Esophagus squamous epithelium (tissue), 5 donors: ENCODE measurements at regions not wholly inside any gene's neighbourhood (a gene's known extent, or its start where the extent isn't known, plus 50 kb on each side); places are given as distances from the start of the nearest gene placed in this dataset.

Source experiments
- DNase-seq: peaks from one replicate; lab custom pipeline; 2025; lab: John Stamatoyannopoulos, UW
- H3K27ac ChIP-seq, 4 donors: fragments of 200-600 bp; sonication (generic); one replicate each; pipeline ENCODE4 v1.5.1; 2016 to 2019; ENCODE audit warnings: mild to moderate bottlenecking in 1 of 4
- H3K27me3 ChIP-seq, 4 donors: fragments of 200-600 bp; sonication (generic); 1 replicate in 3 of 4; 2 replicates in 1 of 4; pipeline versions ENCODE4 v1.5.1 to v1.6.0; 2017 to 2021; ENCODE audit warnings: antibody characterized with exemption in 1 of 4
- H3K36me3 ChIP-seq, 3 donors: fragments of 200-600 bp; sonication (generic); one replicate each; pipeline ENCODE4 v1.5.1; 2016 to 2019
- H3K4me1 ChIP-seq, 3 donors: fragments of 200-600 bp; sonication (generic); one replicate each; pipeline ENCODE4 v1.5.1; 2017 to 2019
- H3K4me3 ChIP-seq, 4 donors: fragments of 200-600 bp; sonication (generic); 1 replicate in 3 of 4; 2 replicates in 1 of 4; pipeline ENCODE4 v1.5.1; 2016 to 2019; ENCODE audit warnings: mild to moderate bottlenecking in 2 of 4, moderate library complexity in 1 of 4
- H3K9me3 ChIP-seq, 3 donors: fragments of 200-600 bp; sonication (generic); one replicate each; pipeline ENCODE4 v1.5.1; 2016 to 2019
- POLR2A ChIP-seq, 4 donors: fragments of 450-650 bp; IDR thresholded peaks; one replicate each; pipeline ENCODE4 v1.6.1; 2017; ENCODE audit warnings: antibody characterized with exemption in 4 of 4, mild to moderate bottlenecking in 4 of 4, moderate library complexity in 3 of 4
- whole genome bisulfite sequencing, 2 donors: methylation state at CpG; one replicate each; pipeline ENCODE4 v1.1.5; 2018; 5-methylcytosine and 5-hydroxymethylcytosine counted together
- intact Hi-C: fragments of 100-400 bp; cut with DNase I; formaldehyde crosslinking; loops from one replicate; pipeline ENCODE4 v1.15.0; 2022
- TF ChIP-seq, protein P1 (sequence below), 6 experiments: fragments of 450-650 bp in 4 of 6; fragments of 200-600 bp in 2 of 6; sonication (generic) in 2 of 6; IDR thresholded peaks; one replicate each; pipeline ENCODE4 v1.5.1; 2016 to 2019; ENCODE audit warnings: antibody characterized with exemption in 6 of 6, mild to moderate bottlenecking in 4 of 6, moderate library complexity in 4 of 6
- donor health status: DM: yes; HTN: yes; CAD: no.

DNA sequence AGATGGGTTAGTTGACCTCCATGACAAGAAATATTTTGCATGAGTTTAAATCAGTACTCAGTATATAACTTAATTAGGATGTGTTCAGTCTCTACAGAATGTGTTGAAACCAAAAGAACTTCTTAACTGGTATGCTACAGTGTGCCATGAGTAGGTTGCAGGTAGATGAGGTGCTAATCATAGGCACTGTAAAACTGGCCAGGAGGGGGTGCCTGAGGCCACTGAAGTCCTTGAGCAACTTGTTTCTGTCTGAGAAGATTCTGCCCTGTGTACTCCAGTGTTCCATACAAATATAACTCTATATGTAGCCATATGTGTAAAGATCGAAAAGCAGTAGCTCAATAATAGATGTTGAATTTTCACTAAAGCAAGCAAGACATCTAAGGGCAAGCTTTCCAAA lies 549.2 kb upstream of the KLF12 start:
- Histone ChIP-seq H3K9me3 (no peaks in the 10 kb centered on the region), H3K36me3 (no peaks in the 10 kb centered on the region), H3K4me3 (no peak overlapping the region), H3K27me3 (no peaks in the 10 kb centered on the region), H3K27ac (no peak overlapping the region), H3K4me1 (peaks cover 0 to 3% (median 0%) of the 10 kb centered on the region in 3 donors)
- intact Hi-C loops = no loop called here
- DNase-seq = no peak
- 100% methylated on average over 1 of the region's 1 CpG for WGBS, 2 donors
- no peak for TF ChIP-seq POLR2A (IDR thresholded peaks at IDR 0.05)
- TF ChIP-seq, protein P1, sequence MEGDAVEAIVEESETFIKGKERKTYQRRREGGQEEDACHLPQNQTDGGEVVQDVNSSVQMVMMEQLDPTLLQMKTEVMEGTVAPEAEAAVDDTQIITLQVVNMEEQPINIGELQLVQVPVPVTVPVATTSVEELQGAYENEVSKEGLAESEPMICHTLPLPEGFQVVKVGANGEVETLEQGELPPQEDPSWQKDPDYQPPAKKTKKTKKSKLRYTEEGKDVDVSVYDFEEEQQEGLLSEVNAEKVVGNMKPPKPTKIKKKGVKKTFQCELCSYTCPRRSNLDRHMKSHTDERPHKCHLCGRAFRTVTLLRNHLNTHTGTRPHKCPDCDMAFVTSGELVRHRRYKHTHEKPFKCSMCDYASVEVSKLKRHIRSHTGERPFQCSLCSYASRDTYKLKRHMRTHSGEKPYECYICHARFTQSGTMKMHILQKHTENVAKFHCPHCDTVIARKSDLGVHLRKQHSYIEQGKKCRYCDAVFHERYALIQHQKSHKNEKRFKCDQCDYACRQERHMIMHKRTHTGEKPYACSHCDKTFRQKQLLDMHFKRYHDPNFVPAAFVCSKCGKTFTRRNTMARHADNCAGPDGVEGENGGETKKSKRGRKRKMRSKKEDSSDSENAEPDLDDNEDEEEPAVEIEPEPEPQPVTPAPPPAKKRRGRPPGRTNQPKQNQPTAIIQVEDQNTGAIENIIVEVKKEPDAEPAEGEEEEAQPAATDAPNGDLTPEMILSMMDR (IDR thresholded peaks at IDR 0.05) = no peak

DNA sequence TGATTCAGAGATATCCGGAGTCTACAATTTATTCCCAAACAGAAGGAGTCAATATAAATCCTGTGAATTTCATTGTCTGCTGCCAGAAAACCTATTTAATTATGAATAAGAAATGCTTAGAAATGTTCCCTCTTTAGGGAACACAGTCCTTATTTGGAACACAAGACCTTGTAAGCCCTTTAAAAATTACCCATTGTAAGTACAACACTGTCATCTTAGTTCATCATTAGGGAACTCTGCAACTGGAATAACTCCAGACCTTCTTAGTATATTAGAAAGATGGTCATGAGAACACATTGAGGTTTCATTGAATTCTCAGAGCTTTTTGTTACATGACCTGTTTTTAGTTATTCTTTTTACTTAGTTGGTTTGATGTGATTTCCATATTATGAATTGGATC lies 548.5 kb upstream of the KLF12 start:
- Histone ChIP-seq H3K27me3 (no peaks in the 10 kb centered on the region), H3K9me3 (no peaks in the 10 kb centered on the region), H3K4me3 (no peak overlapping the region), H3K36me3 (no peaks in the 10 kb centered on the region), H3K27ac (no peak overlapping the region), H3K4me1 (peaks cover 0 to 8% (median 0%) of the 10 kb centered on the region in 3 donors)
- WGBS, 2 donors = 78 to 88% methylated on average over 1 of the region's 1 CpG
- DNase-seq = no peak
- no peak for TF ChIP-seq POLR2A (IDR thresholded peaks at IDR 0.05)
- TF ChIP-seq, protein P1 (IDR thresholded peaks at IDR 0.05) = no peak
- intact Hi-C loops = no loop called here

DNA sequence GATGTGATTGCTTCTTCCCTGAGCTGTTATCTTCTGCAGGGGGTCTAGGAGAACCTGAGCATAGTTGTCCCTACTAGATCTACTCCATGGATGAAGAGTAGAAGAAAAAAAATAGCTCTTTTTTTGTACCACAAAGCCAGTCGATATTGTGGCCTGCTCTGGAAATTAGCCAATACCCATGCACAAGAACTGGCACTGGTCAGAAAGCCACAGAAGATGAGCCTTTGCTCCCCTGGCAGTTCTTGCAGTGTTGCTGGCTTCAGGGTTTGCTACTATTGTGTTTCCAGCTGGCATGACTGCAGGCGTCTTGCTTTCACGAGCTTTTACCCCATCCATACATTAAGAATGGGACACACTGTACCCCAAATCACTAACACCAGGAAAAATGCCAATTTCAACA lies 547.7 kb upstream of the KLF12 start:
- WGBS, 2 donors = 74 to 84% methylated on average over 3 of the region's 3 CpGs
- TF ChIP-seq POLR2A (IDR thresholded peaks at IDR 0.05) = no peak
- TF ChIP-seq, protein P1 (IDR thresholded peaks at IDR 0.05) = no peak
- Histone ChIP-seq H3K4me3 (no peak overlapping the region), H3K36me3 (no peaks in the 10 kb centered on the region), H3K27me3 (no peaks in the 10 kb centered on the region), H3K9me3 (no peaks in the 10 kb centered on the region), H3K27ac (no peak overlapping the region), H3K4me1 (peaks cover 0 to 8% (median 0%) of the 10 kb centered on the region in 3 donors)
- intact Hi-C loops = no loop called here
- no peak for DNase-seq

DNA sequence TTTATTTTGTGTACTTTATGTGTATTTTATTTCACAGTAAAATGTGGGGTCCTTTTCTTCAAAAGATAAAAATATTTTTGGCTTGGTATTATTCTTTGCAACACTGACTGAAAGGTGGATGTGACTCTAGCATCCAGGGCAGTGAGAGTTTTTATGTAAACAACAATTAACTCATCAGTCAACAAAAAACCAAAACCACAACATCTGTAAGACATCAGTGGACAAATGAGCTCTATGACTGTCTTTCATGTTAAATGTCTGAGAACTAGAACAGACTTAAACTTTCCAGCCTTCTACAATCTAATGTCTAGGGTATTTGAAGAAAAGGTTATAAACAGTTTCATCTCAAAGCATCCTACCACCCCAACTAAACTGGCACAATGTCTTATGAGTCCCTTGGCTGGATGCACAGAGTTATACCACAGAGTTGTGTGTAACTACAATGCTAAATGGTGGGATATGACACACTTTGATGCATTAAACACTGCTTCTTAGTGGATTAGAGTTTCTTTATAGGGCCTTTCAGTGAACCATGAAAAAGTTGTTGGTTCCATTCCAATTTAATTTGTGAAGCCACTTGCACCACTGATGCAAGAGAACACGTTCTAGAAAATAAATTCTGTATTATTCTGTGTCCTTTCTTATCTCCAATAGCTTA lies 544.2 kb upstream of the KLF12 start:
- Histone ChIP-seq H3K36me3 (no peaks in the 10 kb centered on the region), H3K4me1 (peaks cover 0 to 16% (median 6%) of the 10 kb centered on the region in 3 donors), H3K4me3 (no peak overlapping the region), H3K9me3 (no peaks in the 10 kb centered on the region), H3K27ac (no peak overlapping the region), H3K27me3 (no peaks in the 10 kb centered on the region)
- TF ChIP-seq POLR2A (IDR thresholded peaks at IDR 0.05) = no peak
- TF ChIP-seq, protein P1 (IDR thresholded peaks at IDR 0.05) = no peak
- WGBS, 2 donors = 26 to 29% methylated on average over 1 of the region's 1 CpG
- intact Hi-C loops = no loop called here
- no peak for DNase-seq

DNA sequence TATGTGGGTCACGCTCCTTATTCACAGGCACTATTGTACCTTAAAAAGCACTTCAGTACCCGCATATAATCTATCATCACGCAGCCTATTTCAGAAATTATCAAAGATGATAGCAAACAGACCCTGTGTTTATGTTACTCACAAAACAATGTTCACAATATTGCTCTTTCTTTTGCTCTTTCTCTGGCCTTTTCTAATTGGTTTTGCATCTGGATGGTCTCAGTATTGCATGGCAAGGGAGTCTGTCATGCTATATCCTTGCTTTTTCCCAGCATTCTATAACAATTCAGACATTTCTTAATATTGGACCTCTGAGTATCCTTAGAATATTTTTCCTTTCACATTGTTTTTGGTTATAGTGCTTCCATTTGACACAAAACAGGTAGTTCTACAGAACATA lies 541.8 kb upstream of the KLF12 start:
- Histone ChIP-seq H3K27ac (no peak overlapping the region), H3K36me3 (no peaks in the 10 kb centered on the region), H3K4me1 (peaks cover 0 to 16% (median 6%) of the 10 kb centered on the region in 3 donors), H3K27me3 (no peaks in the 10 kb centered on the region), H3K4me3 (no peak overlapping the region), H3K9me3 (no peaks in the 10 kb centered on the region)
- intact Hi-C loops = no loop called here
- WGBS, 2 donors = 33 to 53% methylated on average over 3 of the region's 3 CpGs
- no peak for DNase-seq
- TF ChIP-seq, protein P1 (IDR thresholded peaks at IDR 0.05) = no peak
- TF ChIP-seq POLR2A (IDR thresholded peaks at IDR 0.05) = no peak
